Lower lobe of right lung (tissue), 2 donors: ENCODE measurements at regions not wholly inside any gene's neighbourhood (a gene's known extent, or its start where the extent isn't known, plus 50 kb on each side); places are given as distances from the start of the nearest gene placed in this dataset.

ENCODE experiments used
- ATAC-seq, 2 donors: fragments of 200-7000 bp; cut with Tn5 transposase; one replicate each; pipeline ENCODE4 v1.9.1; 2020 to 2022; ENCODE audit warnings: mild to moderate bottlenecking in 2 of 2, moderate library complexity in 2 of 2
- DNase-seq: peaks from one replicate; pipeline ENCODE4 v3.0.0-alpha.2; 2020
- H3K27ac ChIP-seq: fragments of 200-600 bp; one replicate; pipeline ENCODE4 v1.8.0; 2022
- H3K27me3 ChIP-seq: fragments of 200-600 bp; one replicate; pipeline ENCODE4 v1.8.0; 2022; ENCODE audit warnings: low read depth
- H3K36me3 ChIP-seq: fragments of 200-600 bp; one replicate; pipeline ENCODE4 v1.8.0; 2022; ENCODE audit warnings: mild to moderate bottlenecking
- H3K4me1 ChIP-seq: fragments of 200-600 bp; one replicate; pipeline ENCODE4 v1.8.0; 2022
- H3K4me3 ChIP-seq: fragments of 200-600 bp; one replicate; pipeline ENCODE4 v1.8.0; 2022; ENCODE audit warnings: mild to moderate bottlenecking
- H3K9me3 ChIP-seq: fragments of 200-600 bp; one replicate; pipeline ENCODE4 v1.8.0; 2022
- CTCF ChIP-seq: fragments of 200-600 bp; IDR thresholded peaks from one replicate; pipeline ENCODE4 v1.8.0; 2022; ENCODE audit warnings: antibody characterized with exemption, mild to moderate bottlenecking
- intact Hi-C: fragments of 100-400 bp; cut with DNase I; formaldehyde crosslinking; loops from one replicate; pipeline ENCODE4 v1.11.0; 2022
- donor health status: DM: no; HTN: yes; CAD: no; lungs with severe emphysema.

DNA sequence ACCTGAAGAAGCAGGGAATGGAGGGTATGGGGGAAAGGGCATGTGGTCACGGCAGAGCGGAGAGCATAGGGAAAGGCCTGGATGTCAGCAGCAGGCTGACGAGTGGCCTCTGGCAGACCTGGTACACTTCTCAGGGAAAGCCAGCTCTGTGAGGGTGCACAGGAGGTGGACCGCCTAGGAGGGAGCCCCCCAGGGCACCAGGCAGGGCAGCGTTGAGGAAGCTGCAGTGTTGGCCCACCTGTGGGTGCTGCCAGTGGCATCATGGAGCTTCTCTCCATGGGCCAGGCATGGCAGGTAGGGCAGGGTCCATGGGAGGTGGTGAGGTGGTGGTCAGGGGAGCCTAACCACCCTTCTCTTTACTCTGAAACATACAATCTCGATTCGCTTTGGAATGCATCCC, 143.0 kb upstream of the PITX1 start:
- H3K4me1 ChIP-seq: no peaks in the 10 kb centered on the region
- TF ChIP-seq CTCF: no peak
- DNase-seq (no peak), ATAC-seq (no peak)
- no peak overlapping the region for H3K27ac ChIP-seq
- peaks cover 14% of the 10 kb centered on the region for H3K27me3 ChIP-seq
- no peak overlapping the region for H3K4me3 ChIP-seq
- H3K9me3 ChIP-seq: no peaks in the 10 kb centered on the region
- H3K36me3 ChIP-seq: no peaks in the 10 kb centered on the region
- intact Hi-C loops: no loop called here

- no peaks in the 10 kb centered on the region for H3K9me3 ChIP-seq
- no peaks in the 10 kb centered on the region for H3K4me1 ChIP-seq
- TF ChIP-seq CTCF: no peak
- H3K36me3 ChIP-seq: no peaks in the 10 kb centered on the region
- H3K27ac ChIP-seq: no peak overlapping the region
- no peak overlapping the region for H3K4me3 ChIP-seq
- ATAC-seq: no peak
- peaks cover 21% of the 10 kb centered on the region for H3K27me3 ChIP-seq
- DNase-seq: no peak
- intact Hi-C loops: no loop called here
These were observed 140.5 kb upstream of the PITX1 start for GRCh38 chr5:135174315-135175096.

DNA sequence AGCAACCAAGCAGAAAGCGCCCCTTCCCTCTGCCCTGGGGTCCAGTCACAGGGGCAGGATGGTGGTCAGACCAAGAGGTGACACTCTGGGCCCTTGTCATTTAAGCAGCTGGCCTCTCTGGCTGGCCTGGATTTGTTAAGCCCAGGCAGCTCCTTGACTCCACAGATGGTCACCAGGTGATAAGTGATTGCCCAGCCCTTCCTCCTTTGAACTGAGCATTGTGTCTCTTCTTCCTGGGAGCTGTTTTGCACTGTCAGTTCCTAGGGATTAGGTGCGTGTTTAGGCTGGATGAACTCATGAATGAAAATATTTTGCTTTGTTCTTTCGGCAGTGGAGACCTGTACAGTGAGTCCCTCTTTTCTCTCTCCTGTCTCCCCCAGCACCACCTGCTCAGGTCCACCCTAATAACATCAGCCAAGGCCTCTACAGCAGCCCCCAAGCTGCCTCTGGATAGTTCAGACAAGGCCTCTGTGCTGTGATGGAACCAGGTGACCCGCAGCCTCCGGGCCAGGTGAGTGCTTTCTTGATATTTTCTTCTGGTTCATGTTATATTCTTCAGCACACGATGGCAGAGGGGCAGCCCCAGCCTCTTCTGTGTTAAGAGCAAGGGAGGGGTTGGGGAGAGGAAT, 139.7 kb upstream of the PITX1 start:
- Histone ChIP-seq H3K27me3 (peaks cover 21% of the 10 kb centered on the region), H3K27ac (no peak overlapping the region), H3K4me1 (no peaks in the 10 kb centered on the region), H3K9me3 (no peaks in the 10 kb centered on the region), H3K4me3 (no peak overlapping the region), H3K36me3 (no peaks in the 10 kb centered on the region)
- TF ChIP-seq CTCF: no peak
- DNase-seq (no peak), ATAC-seq (no peak)
- intact Hi-C loops: no loop called here

GRCh38 chr5:135172718-135173117, 138.7 kb upstream of the PITX1 start:
- ATAC-seq: no peak
- Histone ChIP-seq H3K4me3 (no peak overlapping the region), H3K27me3 (peaks cover 17% of the 10 kb centered on the region), H3K4me1 (no peaks in the 10 kb centered on the region), H3K9me3 (no peaks in the 10 kb centered on the region), H3K27ac (no peak overlapping the region), H3K36me3 (no peaks in the 10 kb centered on the region)
- intact Hi-C loops: no loop called here
- TF ChIP-seq CTCF: no peak
- no peak for DNase-seq

- Histone ChIP-seq H3K4me3 (no peak overlapping the region), H3K36me3 (no peaks in the 10 kb centered on the region), H3K4me1 (no peaks in the 10 kb centered on the region), H3K9me3 (no peaks in the 10 kb centered on the region), H3K27me3 (peaks cover 14% of the 10 kb centered on the region), H3K27ac (no peak overlapping the region)
- ATAC-seq: peak in 1 of 2 donors; percentile 42
- no peak for TF ChIP-seq CTCF
- no peak for DNase-seq
- intact Hi-C loops: no loop called here
These were observed 137.3 kb upstream of the PITX1 start for GRCh38 chr5:135171336-135171735.
